IMR-90 (cell line): ENCODE measurements at regions not wholly inside any gene's neighbourhood (a gene's known extent, or its start where the extent isn't known, plus 50 kb on each side); places are given as distances from the start of the nearest gene placed in this dataset.

Experiments
- ATAC-seq: fragments of 200-7000 bp; cut with Tn5 transposase; 2 replicates; pipeline ENCODE4 v1.9.1; 2020; ENCODE audit warnings: low read depth, mild to moderate bottlenecking, moderate library complexity
- BruUV-seq: library from RNA; stranded (reverse); fragments of 400-500 nt; replicated peaks from 2 replicates; lab custom pipeline; 2021; lab: Mats Ljungman, UMichigan
- CTCF ChIA-PET: fragments of 300-600 bp; formaldehyde crosslinking; extraction: SDS; loops from one replicate; lab custom pipeline; 2021; ENCODE audit warnings: antibody characterized with exemption; lab: Yijun Ruan, JAX
- POLR2A ChIA-PET: fragments of 300-600 bp; sonication (Branson Sonifier 250); formaldehyde crosslinking; loops from one replicate; lab custom pipeline; 2022; ENCODE audit warnings: antibody characterized with exemption; ENCODE audit not compliant: unreplicated experiment; lab: Charles Lee
- DNase-seq: peaks from one replicate; pipeline ENCODE4 v3.0.0; 2013
- H2AFZ ChIP-seq: replicated peaks from 2 replicates; pipeline ENCODE3; 2013; ENCODE audit warnings: low read length, mild to moderate bottlenecking; ENCODE audit not compliant: poor library complexity
- H2AK5ac ChIP-seq: 2 replicates; pipeline ENCODE4 v1.6.1; 2013; ENCODE audit warnings: low read depth, low read length, inconsistent platforms
- H2AK9ac ChIP-seq: replicated peaks from 2 replicates; pipeline ENCODE3; 2013; ENCODE audit warnings: mild to moderate bottlenecking, low read depth, low read length, moderate library complexity; ENCODE audit not compliant: poor library complexity
- H2BK120ac ChIP-seq: 2 replicates; pipeline ENCODE4 v1.6.1; 2013; ENCODE audit warnings: low read depth, low read length, inconsistent platforms
- H2BK15ac ChIP-seq: 3 replicates; pipeline ENCODE4 v1.6.1; 2013; ENCODE audit warnings: low read depth, low read length, inconsistent platforms
- H2BK20ac ChIP-seq: 2 replicates; pipeline ENCODE4 v1.6.1; 2013; ENCODE audit warnings: low read depth, mild to moderate bottlenecking, inconsistent platforms, low read length, moderate library complexity
- H2BK5ac ChIP-seq: 2 replicates; pipeline ENCODE4 v1.6.1; 2013; ENCODE audit warnings: mild to moderate bottlenecking, low read depth, low read length, inconsistent platforms; ENCODE audit not compliant: poor library complexity, severe bottlenecking
- H3K14ac ChIP-seq: replicated peaks from 2 replicates; pipeline ENCODE4 v1.6.1; 2013; ENCODE audit warnings: low read depth, low read length, inconsistent platforms
- H3K18ac ChIP-seq: 2 replicates; pipeline ENCODE4 v1.6.1; 2013; ENCODE audit warnings: low read depth, low read length, control low read depth
- H3K23ac ChIP-seq: 2 replicates; pipeline ENCODE4 v1.6.1; 2013; ENCODE audit warnings: low read depth, low read length, inconsistent platforms
- H3K27ac ChIP-seq: 2 replicates; pipeline ENCODE4 v1.5.1; 2013; ENCODE audit warnings: mild to moderate bottlenecking, control low read depth, low read length; ENCODE audit not compliant: insufficient read depth
- H3K27me3 ChIP-seq: 2 replicates; pipeline ENCODE4 v1.6.1; 2013; ENCODE audit warnings: low read length; ENCODE audit not compliant: control insufficient read depth, insufficient read depth
- H3K36me3 ChIP-seq: 2 replicates; pipeline ENCODE4 v1.6.1; 2013; ENCODE audit warnings: low read length, mixed read lengths; ENCODE audit not compliant: control insufficient read depth, insufficient read depth
- H3K4ac ChIP-seq: 2 replicates; pipeline ENCODE4 v1.6.1; 2013; ENCODE audit warnings: low read depth, low read length, inconsistent platforms
- H3K4me1 ChIP-seq: 2 replicates; pipeline ENCODE4 v1.6.1; 2013; ENCODE audit warnings: low read length, mixed read lengths; ENCODE audit not compliant: control insufficient read depth, insufficient read depth
- H3K4me2 ChIP-seq: 2 replicates; pipeline ENCODE4 v1.6.1; 2013; ENCODE audit warnings: low read depth, mild to moderate bottlenecking, control low read depth, low read length, moderate library complexity
- H3K4me3 ChIP-seq: 2 replicates; pipeline ENCODE4 v1.5.1; 2013; ENCODE audit warnings: low read depth, mild to moderate bottlenecking, control low read depth, low read length, moderate library complexity; ENCODE audit not compliant: insufficient read depth
- H3K56ac ChIP-seq: 2 replicates; pipeline ENCODE4 v1.6.1; 2013; ENCODE audit warnings: low read length, inconsistent platforms; ENCODE audit not compliant: insufficient read depth; ENCODE audit errors: extremely low read depth
- H3K79me1 ChIP-seq, 2 experiments: 2 replicates each; pipeline ENCODE4 v1.6.1; 2013; ENCODE audit warnings: low read length in 2 of 2, inconsistent platforms in 1 of 2, low read depth in 1 of 2
- H3K9ac ChIP-seq: 2 replicates; pipeline ENCODE4 v1.6.1; 2013; ENCODE audit warnings: low read depth, low read length, control low read depth
- H3K9me1 ChIP-seq: 2 replicates; pipeline ENCODE4 v1.6.1; 2013; ENCODE audit warnings: low read length, inconsistent platforms; ENCODE audit not compliant: insufficient read depth
- H3K9me3 ChIP-seq: 2 replicates; pipeline ENCODE4 v1.6.1; 2013; ENCODE audit warnings: low read length; ENCODE audit not compliant: control insufficient read depth, insufficient read depth
- H4K20me1 ChIP-seq: 2 replicates; pipeline ENCODE4 v1.6.1; 2013; ENCODE audit warnings: low read length, inconsistent platforms; ENCODE audit not compliant: insufficient read depth
- H4K5ac ChIP-seq: 2 replicates; pipeline ENCODE4 v1.6.1; 2013; ENCODE audit warnings: mild to moderate bottlenecking, low read depth, low read length, control low read depth
- H4K8ac ChIP-seq, 2 experiments: 2 replicates each; pipeline ENCODE4 v1.6.1; 2013; ENCODE audit warnings: low read depth in 2 of 2, low read length in 2 of 2, control low read depth in 1 of 2, inconsistent platforms in 1 of 2
- H4K91ac ChIP-seq: 2 replicates; pipeline ENCODE4 v1.6.1; 2013; ENCODE audit warnings: low read depth, low read length, inconsistent platforms; ENCODE audit not compliant: insufficient read depth
- CHD1 ChIP-seq: IDR thresholded peaks from 2 replicates; pipeline ENCODE4 v1.6.1; 2012; ENCODE audit warnings: low read depth, low read length, improper control_type of control experiment
- FOS ChIP-seq: fragments of 150-350 bp; IDR thresholded peaks from 2 replicates; pipeline ENCODE4 v1.6.1; 2016; ENCODE audit warnings: low read depth, low read length
- MAFK ChIP-seq: IDR thresholded peaks from 2 replicates; pipeline ENCODE4 v1.6.1; 2012; ENCODE audit warnings: low read depth, low read length, improper control_type of control experiment
- MXI1 ChIP-seq: IDR thresholded peaks from 2 replicates; pipeline ENCODE4 v1.6.1; 2012; ENCODE audit warnings: low read depth, mild to moderate bottlenecking, low read length, moderate library complexity, borderline replicate concordance
- NFE2L2 ChIP-seq: fragments of 150-350 bp; IDR thresholded peaks from 2 replicates; pipeline ENCODE4 v1.6.1; 2016; ENCODE audit warnings: low read depth, mild to moderate bottlenecking, low read length
- POLR2A ChIP-seq: IDR thresholded peaks from 2 replicates; pipeline ENCODE4 v1.6.1; 2012; ENCODE audit warnings: mild to moderate bottlenecking, low read depth, low read length
- RCOR1 ChIP-seq: IDR thresholded peaks from 2 replicates; pipeline ENCODE4 v1.6.1; 2012; ENCODE audit warnings: mild to moderate bottlenecking, low read length, improper control_type of control experiment; ENCODE audit not compliant: insufficient replicate concordance
- RFX5 ChIP-seq: IDR thresholded peaks from 2 replicates; pipeline ENCODE4 v1.8.0; 2012; ENCODE audit warnings: low read depth, mild to moderate bottlenecking, low read length, moderate library complexity
- SMC3 ChIP-seq: fragments of 150-350 bp; IDR thresholded peaks from 2 replicates; pipeline ENCODE4 v1.6.1; 2016; ENCODE audit warnings: low read depth, mild to moderate bottlenecking, antibody characterized with exemption, low read length, moderate library complexity
- WGBS, 2 experiments: methylation state at CpG; one replicate each; pipeline versions ENCODE4 v1.1.5 to v1.1.7; 2013; ENCODE audit warnings: missing lambda C conversion rate in 2 of 2; ENCODE audit not compliant: insufficient read length in 1 of 2; ENCODE audit errors: extremely low coverage in 2 of 2; 5-methylcytosine and 5-hydroxymethylcytosine counted together
- dilution Hi-C: fragments of 300-500 bp; cut with HindIII; formaldehyde crosslinking; loops from one replicate; pipeline ENCODE4 v1.14.3; 2018; ENCODE audit warnings: low sequenced_read_pairs; ENCODE audit not compliant: unreplicated experiment
- in situ Hi-C: fragments of 300-500 bp; cut with MboI; formaldehyde crosslinking; loops from 3 replicates; pipeline ENCODE4 v1.14.3; 2019; ENCODE audit warnings: low sequenced_read_pairs, inconsistent platforms, mixed read lengths
- intact Hi-C: fragments of 100-400 bp; cut with micrococcal nuclease; formaldehyde crosslinking; loops from 2 replicates; pipeline ENCODE4 v1.10.0; 2022
- TF ChIP-seq, protein P1 (sequence below): conservative IDR thresholded peaks from 2 replicates; pipeline ENCODE4 v1.5.1; 2012; ENCODE audit warnings: mild to moderate bottlenecking, low read depth, low read length, improper control_type of control experiment
- TF ChIP-seq, protein P2 (sequence below): fragments of 150-350 bp; IDR thresholded peaks from 2 replicates; pipeline ENCODE4 v1.6.1; 2016; ENCODE audit warnings: low read depth, mild to moderate bottlenecking, low read length, moderate library complexity, borderline replicate concordance
- TF ChIP-seq, protein P3 (sequence below): fragments of 150-350 bp; IDR thresholded peaks from 2 replicates; pipeline ENCODE4 v1.6.1; 2017; ENCODE audit warnings: mild to moderate bottlenecking, antibody characterized with exemption, low read length, low read depth

DNA sequence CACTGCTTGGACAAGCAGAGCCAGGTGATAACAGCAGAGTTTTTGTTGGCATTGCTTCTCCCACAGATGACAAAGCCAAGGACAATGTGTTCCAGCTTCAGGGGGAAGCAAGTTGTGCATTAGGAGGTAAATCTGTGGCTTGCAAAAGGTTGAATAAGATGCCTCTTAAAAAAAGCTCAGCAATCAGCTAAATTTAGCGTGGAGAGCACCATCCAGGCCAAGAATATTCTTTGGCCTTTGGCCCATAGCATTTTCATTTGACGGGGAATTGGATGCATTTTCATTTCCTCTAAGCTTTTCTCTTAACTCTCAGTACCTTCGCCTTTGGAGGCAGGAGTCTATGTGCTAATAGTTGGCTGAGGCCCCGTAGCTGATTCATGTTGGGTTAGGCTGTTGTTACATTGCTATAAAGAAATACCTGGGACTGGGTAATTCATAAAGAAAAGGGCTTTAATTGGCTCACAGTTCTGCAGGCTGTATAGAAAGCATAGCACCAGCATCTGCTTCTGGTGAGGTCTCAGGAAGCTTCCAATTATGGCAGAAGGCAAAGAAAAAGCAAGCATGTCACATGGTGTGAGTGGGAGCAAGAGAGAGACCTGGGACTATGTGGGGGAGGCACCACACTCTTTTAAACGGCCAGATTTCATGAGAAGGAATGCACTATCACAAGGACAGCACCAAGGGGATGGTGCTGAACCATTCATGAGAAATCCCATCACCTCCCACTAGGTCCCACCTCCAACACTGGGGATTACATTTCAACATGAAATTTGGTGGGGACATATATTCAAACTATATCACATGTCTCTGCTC lies 350.1 kb upstream of the C11orf87 start:
- Histone ChIP-seq H3K27me3 (peaks cover 13% of the 10 kb centered on the region; the same call in 1 of the 2 replicates), H4K20me1 (no peaks in the 10 kb centered on the region), H3K9ac (no peak overlapping the region), H3K36me3 (no peaks in the 10 kb centered on the region), H4K91ac (no peak overlapping the region), H3K4me2 (no peak overlapping the region), H3K79me1 (no peaks in the 10 kb centered on the region), H3K14ac (no peak overlapping the region), H3K18ac (no peak overlapping the region), H2BK15ac (no peak overlapping the region), H3K9me1 (no peaks in the 10 kb centered on the region), H3K4ac (no peak overlapping the region), H2AFZ (no peak overlapping the region), H2AK9ac (no peak overlapping the region), H3K23ac (no peak overlapping the region), H4K8ac (no peak overlapping the region), H2BK5ac (no peak overlapping the region), H4K5ac (no peak overlapping the region), H2AK5ac (no peak overlapping the region), H3K4me1 (no peaks in the 10 kb centered on the region), H2BK120ac (no peak overlapping the region), H3K56ac (no peak overlapping the region), H3K9me3 (no peaks in the 10 kb centered on the region), H2BK20ac (no peak overlapping the region), H3K27ac (no peak overlapping the region), H3K4me3 (no peak overlapping the region)
- in situ Hi-C loops: no loop called here
- BruUV-seq: no TSS peak
- ChIA-PET CTCF (no interaction called here), POLR2A (no interaction called here)
- dilution Hi-C loops: no loop called here
- ATAC-seq (no peak), DNase-seq (peak; percentile 46)
- no peak for TF ChIP-seq NFE2L2
- no peak for TF ChIP-seq MXI1
- no peak for TF ChIP-seq RCOR1
- TF ChIP-seq CHD1: no peak
- TF ChIP-seq SMC3: no peak
- TF ChIP-seq RFX5: no peak
- TF ChIP-seq, protein P1, sequence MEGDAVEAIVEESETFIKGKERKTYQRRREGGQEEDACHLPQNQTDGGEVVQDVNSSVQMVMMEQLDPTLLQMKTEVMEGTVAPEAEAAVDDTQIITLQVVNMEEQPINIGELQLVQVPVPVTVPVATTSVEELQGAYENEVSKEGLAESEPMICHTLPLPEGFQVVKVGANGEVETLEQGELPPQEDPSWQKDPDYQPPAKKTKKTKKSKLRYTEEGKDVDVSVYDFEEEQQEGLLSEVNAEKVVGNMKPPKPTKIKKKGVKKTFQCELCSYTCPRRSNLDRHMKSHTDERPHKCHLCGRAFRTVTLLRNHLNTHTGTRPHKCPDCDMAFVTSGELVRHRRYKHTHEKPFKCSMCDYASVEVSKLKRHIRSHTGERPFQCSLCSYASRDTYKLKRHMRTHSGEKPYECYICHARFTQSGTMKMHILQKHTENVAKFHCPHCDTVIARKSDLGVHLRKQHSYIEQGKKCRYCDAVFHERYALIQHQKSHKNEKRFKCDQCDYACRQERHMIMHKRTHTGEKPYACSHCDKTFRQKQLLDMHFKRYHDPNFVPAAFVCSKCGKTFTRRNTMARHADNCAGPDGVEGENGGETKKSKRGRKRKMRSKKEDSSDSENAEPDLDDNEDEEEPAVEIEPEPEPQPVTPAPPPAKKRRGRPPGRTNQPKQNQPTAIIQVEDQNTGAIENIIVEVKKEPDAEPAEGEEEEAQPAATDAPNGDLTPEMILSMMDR: no peak
- TF ChIP-seq, protein P2, sequence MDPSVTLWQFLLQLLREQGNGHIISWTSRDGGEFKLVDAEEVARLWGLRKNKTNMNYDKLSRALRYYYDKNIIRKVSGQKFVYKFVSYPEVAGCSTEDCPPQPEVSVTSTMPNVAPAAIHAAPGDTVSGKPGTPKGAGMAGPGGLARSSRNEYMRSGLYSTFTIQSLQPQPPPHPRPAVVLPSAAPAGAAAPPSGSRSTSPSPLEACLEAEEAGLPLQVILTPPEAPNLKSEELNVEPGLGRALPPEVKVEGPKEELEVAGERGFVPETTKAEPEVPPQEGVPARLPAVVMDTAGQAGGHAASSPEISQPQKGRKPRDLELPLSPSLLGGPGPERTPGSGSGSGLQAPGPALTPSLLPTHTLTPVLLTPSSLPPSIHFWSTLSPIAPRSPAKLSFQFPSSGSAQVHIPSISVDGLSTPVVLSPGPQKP: no peak
- TF ChIP-seq FOS: no peak
- no peak for TF ChIP-seq MAFK
- TF ChIP-seq POLR2A: no peak
- TF ChIP-seq, protein P3, sequence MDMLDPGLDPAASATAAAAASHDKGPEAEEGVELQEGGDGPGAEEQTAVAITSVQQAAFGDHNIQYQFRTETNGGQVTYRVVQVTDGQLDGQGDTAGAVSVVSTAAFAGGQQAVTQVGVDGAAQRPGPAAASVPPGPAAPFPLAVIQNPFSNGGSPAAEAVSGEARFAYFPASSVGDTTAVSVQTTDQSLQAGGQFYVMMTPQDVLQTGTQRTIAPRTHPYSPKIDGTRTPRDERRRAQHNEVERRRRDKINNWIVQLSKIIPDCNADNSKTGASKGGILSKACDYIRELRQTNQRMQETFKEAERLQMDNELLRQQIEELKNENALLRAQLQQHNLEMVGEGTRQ: no peak
- intact Hi-C loops: loop anchor here (1.0 kb wide), 1 partner anchor 11 kb away; no protein-coding TSS in a partner anchor
- WGBS, 2 experiments: no CpG with 5 or more reads among the region's 5 CpGs
